ENCODE measurements at regions not wholly inside any gene's neighbourhood (a gene's known extent, or its start where the extent isn't known, plus 50 kb on each side); places are given as distances from the start of the nearest gene placed in this dataset.

GRCh38 chr9:115396071-115396529, 278.1 kb upstream of the TNC start:
- H3K27ac ChIP-seq (ENCODE audit: low read depth, low read length) = no peak overlapping the region
- H3K4me3 ChIP-seq (ENCODE audit: low read depth in 1 of 2, low read length in 2 of 2) = no peak overlapping the region
- no peaks in the 10 kb centered on the region for H3K9me3 ChIP-seq (ENCODE audit: low read length)
- H3K36me3 ChIP-seq (ENCODE audit: insufficient read depth, low read length) = no peaks in the 10 kb centered on the region
- H3K9ac ChIP-seq (ENCODE audit: low read length) = no peak overlapping the region
- H3K4me1 ChIP-seq (ENCODE audit: insufficient read depth, low read length) = no peaks in the 10 kb centered on the region
- H3K27me3 ChIP-seq (ENCODE audit: control insufficient read depth in 1 of 2, insufficient read depth in 2 of 2, low read length in 2 of 2) = no peaks in the 10 kb centered on the region

GRCh38 chr9:115397591-115398312, 279.8 kb upstream of the TNC start:
- no peak overlapping the region for H3K9ac ChIP-seq (ENCODE audit: low read length)
- no peaks in the 10 kb centered on the region for H3K9me3 ChIP-seq (ENCODE audit: low read length)
- no peaks in the 10 kb centered on the region for H3K4me1 ChIP-seq (ENCODE audit: insufficient read depth, low read length)
- no peaks in the 10 kb centered on the region for H3K36me3 ChIP-seq (ENCODE audit: insufficient read depth, low read length)
- H3K27ac ChIP-seq (ENCODE audit: low read depth, low read length) = no peak overlapping the region
- H3K4me3 ChIP-seq (ENCODE audit: low read depth in 1 of 2, low read length in 2 of 2) = no peak overlapping the region
- H3K27me3 ChIP-seq (ENCODE audit: control insufficient read depth in 1 of 2, insufficient read depth in 2 of 2, low read length in 2 of 2) = no peaks in the 10 kb centered on the region

GRCh38 chr9:115398313-115398650, 280.3 kb upstream of the TNC start:
- Histone ChIP-seq H3K9ac (ENCODE audit: low read length) (no peak overlapping the region), H3K9me3 (ENCODE audit: low read length) (no peaks in the 10 kb centered on the region), H3K27ac (ENCODE audit: low read depth, low read length) (no peak overlapping the region), H3K27me3 (ENCODE audit: control insufficient read depth in 1 of 2, insufficient read depth in 2 of 2, low read length in 2 of 2) (no peaks in the 10 kb centered on the region), H3K4me1 (ENCODE audit: insufficient read depth, low read length) (no peaks in the 10 kb centered on the region), H3K36me3 (ENCODE audit: insufficient read depth, low read length) (no peaks in the 10 kb centered on the region), H3K4me3 (ENCODE audit: low read depth in 1 of 2, low read length in 2 of 2) (no peak overlapping the region)

- H3K4me3 ChIP-seq (ENCODE audit: low read depth in 1 of 2, low read length in 2 of 2) = no peak overlapping the region
- H3K27me3 ChIP-seq (ENCODE audit: control insufficient read depth in 1 of 2, insufficient read depth in 2 of 2, low read length in 2 of 2) = no peaks in the 10 kb centered on the region
- H3K36me3 ChIP-seq (ENCODE audit: insufficient read depth, low read length) = no peaks in the 10 kb centered on the region
- H3K27ac ChIP-seq (ENCODE audit: low read depth, low read length) = no peak overlapping the region
- no peak overlapping the region for H3K9ac ChIP-seq (ENCODE audit: low read length)
- no peaks in the 10 kb centered on the region for H3K9me3 ChIP-seq (ENCODE audit: low read length)
- no peaks in the 10 kb centered on the region for H3K4me1 ChIP-seq (ENCODE audit: insufficient read depth, low read length)
Measured at GRCh38 chr9:115398996-115399395, 281.0 kb upstream of the TNC start.

- no peaks in the 10 kb centered on the region for H3K27me3 ChIP-seq (ENCODE audit: control insufficient read depth in 1 of 2, insufficient read depth in 2 of 2, low read length in 2 of 2)
- no peaks in the 10 kb centered on the region for H3K9me3 ChIP-seq (ENCODE audit: low read length)
- no peak overlapping the region for H3K27ac ChIP-seq (ENCODE audit: low read depth, low read length)
- no peaks in the 10 kb centered on the region for H3K36me3 ChIP-seq (ENCODE audit: insufficient read depth, low read length)
- no peak overlapping the region for H3K9ac ChIP-seq (ENCODE audit: low read length)
- H3K4me3 ChIP-seq (ENCODE audit: low read depth in 1 of 2, low read length in 2 of 2) = no peak overlapping the region
- H3K4me1 ChIP-seq (ENCODE audit: insufficient read depth, low read length) = no peaks in the 10 kb centered on the region
Measured at GRCh38 chr9:115400796-115401195, 282.8 kb upstream of the TNC start.

- Histone ChIP-seq H3K9me3 (ENCODE audit: low read length) (no peaks in the 10 kb centered on the region), H3K36me3 (ENCODE audit: insufficient read depth, low read length) (no peaks in the 10 kb centered on the region), H3K4me1 (ENCODE audit: insufficient read depth, low read length) (no peaks in the 10 kb centered on the region), H3K4me3 (ENCODE audit: low read depth in 1 of 2, low read length in 2 of 2) (no peak overlapping the region), H3K9ac (ENCODE audit: low read length) (no peak overlapping the region), H3K27ac (ENCODE audit: low read depth, low read length) (no peak overlapping the region), H3K27me3 (ENCODE audit: control insufficient read depth in 1 of 2, insufficient read depth in 2 of 2, low read length in 2 of 2) (no peaks in the 10 kb centered on the region)
Measured at GRCh38 chr9:115401756-115402327, 283.9 kb upstream of the TNC start.

- Histone ChIP-seq H3K9me3 (ENCODE audit: low read length) (no peaks in the 10 kb centered on the region), H3K36me3 (ENCODE audit: insufficient read depth, low read length) (no peaks in the 10 kb centered on the region), H3K27ac (ENCODE audit: low read depth, low read length) (no peak overlapping the region), H3K27me3 (ENCODE audit: control insufficient read depth in 1 of 2, insufficient read depth in 2 of 2, low read length in 2 of 2) (no peaks in the 10 kb centered on the region), H3K9ac (ENCODE audit: low read length) (no peak overlapping the region), H3K4me1 (ENCODE audit: insufficient read depth, low read length) (no peaks in the 10 kb centered on the region), H3K4me3 (ENCODE audit: low read depth in 1 of 2, low read length in 2 of 2) (no peak overlapping the region)
Measured at GRCh38 chr9:115403753-115404152, 285.8 kb upstream of the TNC start.

DNA sequence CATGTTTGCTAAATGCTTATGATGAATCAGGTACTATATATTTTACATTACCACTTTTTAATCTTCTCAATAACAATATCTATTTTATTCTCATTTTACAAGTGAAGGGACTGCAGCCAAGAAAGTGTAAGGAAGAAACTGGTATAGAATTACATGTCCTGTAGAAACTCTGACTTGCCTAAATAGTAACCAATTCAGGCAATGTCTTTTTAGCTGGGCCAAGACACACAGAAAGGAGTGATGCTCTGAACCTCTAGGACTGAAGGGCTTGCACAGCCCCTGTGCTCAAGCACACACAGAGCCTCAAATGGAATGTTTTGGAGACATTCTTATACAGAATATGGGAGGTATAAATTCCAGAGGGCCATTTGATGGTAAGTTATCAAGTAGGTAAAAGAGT, 286.4 kb upstream of the TNC start:
- no peaks in the 10 kb centered on the region for H3K4me1 ChIP-seq (ENCODE audit: insufficient read depth, low read length)
- H3K9ac ChIP-seq (ENCODE audit: low read length) = no peak overlapping the region
- H3K36me3 ChIP-seq (ENCODE audit: insufficient read depth, low read length) = no peaks in the 10 kb centered on the region
- no peak overlapping the region for H3K4me3 ChIP-seq (ENCODE audit: low read depth in 1 of 2, low read length in 2 of 2)
- no peaks in the 10 kb centered on the region for H3K27me3 ChIP-seq (ENCODE audit: control insufficient read depth in 1 of 2, insufficient read depth in 2 of 2, low read length in 2 of 2)
- H3K27ac ChIP-seq (ENCODE audit: low read depth, low read length) = no peak overlapping the region
- H3K9me3 ChIP-seq (ENCODE audit: low read length) = no peaks in the 10 kb centered on the region

GRCh38 chr9:115411516-115411915, 293.6 kb upstream of the TNC start:
- H3K4me1 ChIP-seq (ENCODE audit: insufficient read depth, low read length) = no peaks in the 10 kb centered on the region
- H3K27me3 ChIP-seq (ENCODE audit: control insufficient read depth in 1 of 2, insufficient read depth in 2 of 2, low read length in 2 of 2) = no peaks in the 10 kb centered on the region
- H3K4me3 ChIP-seq (ENCODE audit: low read depth in 1 of 2, low read length in 2 of 2) = no peak overlapping the region
- no peak overlapping the region for H3K9ac ChIP-seq (ENCODE audit: low read length)
- H3K36me3 ChIP-seq (ENCODE audit: insufficient read depth, low read length) = no peaks in the 10 kb centered on the region
- H3K9me3 ChIP-seq (ENCODE audit: low read length) = no peaks in the 10 kb centered on the region
- no peak overlapping the region for H3K27ac ChIP-seq (ENCODE audit: low read depth, low read length)

GRCh38 chr9:115411993-115412452, 294.1 kb upstream of the TNC start:
- no peaks in the 10 kb centered on the region for H3K9me3 ChIP-seq (ENCODE audit: low read length)
- H3K27ac ChIP-seq (ENCODE audit: low read depth, low read length) = no peak overlapping the region
- H3K36me3 ChIP-seq (ENCODE audit: insufficient read depth, low read length) = no peaks in the 10 kb centered on the region
- H3K4me3 ChIP-seq (ENCODE audit: low read depth in 1 of 2, low read length in 2 of 2) = no peak overlapping the region
- H3K4me1 ChIP-seq (ENCODE audit: insufficient read depth, low read length) = no peaks in the 10 kb centered on the region
- H3K9ac ChIP-seq (ENCODE audit: low read length) = no peak overlapping the region
- no peaks in the 10 kb centered on the region for H3K27me3 ChIP-seq (ENCODE audit: control insufficient read depth in 1 of 2, insufficient read depth in 2 of 2, low read length in 2 of 2)

DNA sequence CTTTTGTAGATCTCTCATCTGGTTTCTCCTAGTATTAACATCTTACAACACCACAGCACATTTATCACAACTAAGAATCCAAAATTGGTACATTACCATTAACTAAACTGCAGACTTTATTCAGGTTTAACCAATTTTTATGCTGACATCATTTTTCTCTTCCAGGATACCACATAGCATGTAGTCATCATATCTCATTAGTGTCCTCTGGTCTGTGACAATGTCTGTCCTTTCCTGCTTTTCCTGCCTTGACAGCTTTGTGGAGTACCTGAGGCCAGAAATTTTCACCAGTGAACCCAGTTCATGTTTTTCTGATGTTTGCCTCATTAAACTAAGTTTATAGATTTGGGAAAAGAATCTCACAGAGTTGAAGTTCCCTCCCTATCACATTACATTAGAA, 294.7 kb upstream of the TNC start:
- Histone ChIP-seq H3K9me3 (ENCODE audit: low read length) (no peaks in the 10 kb centered on the region), H3K4me1 (ENCODE audit: insufficient read depth, low read length) (no peaks in the 10 kb centered on the region), H3K36me3 (ENCODE audit: insufficient read depth, low read length) (no peaks in the 10 kb centered on the region), H3K27me3 (ENCODE audit: control insufficient read depth in 1 of 2, insufficient read depth in 2 of 2, low read length in 2 of 2) (no peaks in the 10 kb centered on the region), H3K27ac (ENCODE audit: low read depth, low read length) (no peak overlapping the region), H3K9ac (ENCODE audit: low read length) (no peak overlapping the region), H3K4me3 (ENCODE audit: low read depth in 1 of 2, low read length in 2 of 2) (no peak overlapping the region)

GRCh38 chr9:115413304-115413703, 295.3 kb upstream of the TNC start:
- Histone ChIP-seq H3K27ac (ENCODE audit: low read depth, low read length) (no peak overlapping the region), H3K27me3 (ENCODE audit: control insufficient read depth in 1 of 2, insufficient read depth in 2 of 2, low read length in 2 of 2) (no peaks in the 10 kb centered on the region), H3K4me1 (ENCODE audit: insufficient read depth, low read length) (no peaks in the 10 kb centered on the region), H3K36me3 (ENCODE audit: insufficient read depth, low read length) (no peaks in the 10 kb centered on the region), H3K9ac (ENCODE audit: low read length) (no peak overlapping the region), H3K9me3 (ENCODE audit: low read length) (no peaks in the 10 kb centered on the region), H3K4me3 (ENCODE audit: low read depth in 1 of 2, low read length in 2 of 2) (no peak overlapping the region)

Measured in muscle layer of colon (tissue), 2 donors.